Stimulated activated CD4-positive, alpha-beta T cell treated with anti-CD3 and anti-CD28 coated beads, TNF-alpha, amount 100 ng/mL, for 48 hours (primary cell): ENCODE measurements at regions not wholly inside any gene's neighbourhood (a gene's known extent, or its start where the extent isn't known, plus 50 kb on each side); places are given as distances from the start of the nearest gene placed in this dataset.
"Not testable (repeated sequence)": the region's sequence is repeated elsewhere in the genome, so short reads cannot be mapped to it uniquely, and the experiment has no call there.

Experiments
- DNase-seq, 3 donors: peaks; one replicate each; pipeline ENCODE4 v3.0.0-alpha.2; 2020; ENCODE audit warnings: low read depth in 3 of 3

GRCh38 chr3:35114686-35115085 lies 524.6 kb upstream of the ARPP21 start:
- DNase-seq = no peak

GRCh38 chr3:35120026-35120425 lies 519.3 kb upstream of the ARPP21 start:
- DNase-seq = no peak

- DNase-seq = no peak
Observed at GRCh38 chr3:35137612-35138011, 501.7 kb upstream of the ARPP21 start.

GRCh38 chr3:35141406-35141805 lies 497.9 kb upstream of the ARPP21 start:
- no peak for DNase-seq

GRCh38 chr3:35144011-35144410 lies 495.3 kb upstream of the ARPP21 start:
- no peak for DNase-seq

GRCh38 chr3:35146256-35147035 lies 492.9 kb upstream of the ARPP21 start:
- DNase-seq = not testable (repeated sequence)

- DNase-seq = no peak
Observed at GRCh38 chr3:35183927-35184675, 455.2 kb upstream of the ARPP21 start.

GRCh38 chr3:35184775-35185174 lies 454.6 kb upstream of the ARPP21 start:
- DNase-seq = no peak

GRCh38 chr3:35187908-35188307 lies 451.4 kb upstream of the ARPP21 start:
- no peak for DNase-seq

GRCh38 chr3:35194666-35195065 lies 444.7 kb upstream of the ARPP21 start:
- DNase-seq = no peak

- DNase-seq = no peak
Observed at GRCh38 chr3:35198857-35199256, 440.5 kb upstream of the ARPP21 start.

GRCh38 chr3:35200056-35200455 lies 439.3 kb upstream of the ARPP21 start:
- DNase-seq = no peak

- no peak for DNase-seq
Observed at GRCh38 chr3:35201211-35201610, 438.1 kb upstream of the ARPP21 start.

- DNase-seq = no peak
Observed at GRCh38 chr3:35215525-35216500, 423.5 kb upstream of the ARPP21 start.

GRCh38 chr3:35216501-35217266 lies 422.6 kb upstream of the ARPP21 start:
- no peak for DNase-seq

- DNase-seq = no peak
Observed at GRCh38 chr3:35223632-35224394, 415.5 kb upstream of the ARPP21 start.

- DNase-seq = no peak
Observed at GRCh38 chr3:35224565-35225295, 414.6 kb upstream of the ARPP21 start.

- DNase-seq = no peak
Observed at GRCh38 chr3:35241236-35241635, 398.1 kb upstream of the ARPP21 start.

GRCh38 chr3:35254917-35255316 lies 384.4 kb upstream of the ARPP21 start:
- no peak for DNase-seq

GRCh38 chr3:35257641-35258040 lies 381.7 kb upstream of the ARPP21 start:
- DNase-seq = no peak
